ENCODE measurements at regions not wholly inside any gene's neighbourhood (a gene's known extent, or its start where the extent isn't known, plus 50 kb on each side); places are given as distances from the start of the nearest gene placed in this dataset.

DNA sequence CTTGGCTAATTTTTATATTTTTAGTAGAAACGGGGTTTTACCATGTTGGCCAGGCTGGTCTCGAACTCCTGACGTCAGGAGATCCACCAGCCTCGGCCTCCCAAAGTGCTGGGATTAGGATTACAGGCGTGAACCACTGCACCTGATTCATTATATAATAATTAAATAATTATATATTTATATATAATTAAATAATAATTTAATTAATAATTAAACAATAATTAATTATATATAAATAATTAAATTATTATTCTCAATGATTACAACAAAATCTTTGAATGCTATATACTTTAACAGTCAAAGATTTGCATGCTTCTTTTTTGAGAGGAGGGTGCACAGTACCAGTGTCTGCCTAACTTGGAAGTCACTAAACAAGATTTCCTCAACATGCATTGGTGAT is 872.3 kb downstream of the EFNB2 start:
- Mint-ChIP-seq H3K9me3 (peaks cover 6% of the 10 kb centered on the region), H3K4me3 (no peak overlapping the region), H3K4me1 (peaks cover 21% of the 10 kb centered on the region), H3K27me3 (ENCODE audit: low read depth) (no peaks in the 10 kb centered on the region), H3K27ac (no peak overlapping the region), H3K36me3 (no peaks in the 10 kb centered on the region)
- no peak for DNase-seq (ENCODE audit: low spot score in 2 of 2, unreplicated experiment in 2 of 2)
- TF ChIP-seq, protein P1, sequence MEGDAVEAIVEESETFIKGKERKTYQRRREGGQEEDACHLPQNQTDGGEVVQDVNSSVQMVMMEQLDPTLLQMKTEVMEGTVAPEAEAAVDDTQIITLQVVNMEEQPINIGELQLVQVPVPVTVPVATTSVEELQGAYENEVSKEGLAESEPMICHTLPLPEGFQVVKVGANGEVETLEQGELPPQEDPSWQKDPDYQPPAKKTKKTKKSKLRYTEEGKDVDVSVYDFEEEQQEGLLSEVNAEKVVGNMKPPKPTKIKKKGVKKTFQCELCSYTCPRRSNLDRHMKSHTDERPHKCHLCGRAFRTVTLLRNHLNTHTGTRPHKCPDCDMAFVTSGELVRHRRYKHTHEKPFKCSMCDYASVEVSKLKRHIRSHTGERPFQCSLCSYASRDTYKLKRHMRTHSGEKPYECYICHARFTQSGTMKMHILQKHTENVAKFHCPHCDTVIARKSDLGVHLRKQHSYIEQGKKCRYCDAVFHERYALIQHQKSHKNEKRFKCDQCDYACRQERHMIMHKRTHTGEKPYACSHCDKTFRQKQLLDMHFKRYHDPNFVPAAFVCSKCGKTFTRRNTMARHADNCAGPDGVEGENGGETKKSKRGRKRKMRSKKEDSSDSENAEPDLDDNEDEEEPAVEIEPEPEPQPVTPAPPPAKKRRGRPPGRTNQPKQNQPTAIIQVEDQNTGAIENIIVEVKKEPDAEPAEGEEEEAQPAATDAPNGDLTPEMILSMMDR (IDR thresholded peaks at IDR 0.05; ENCODE audit: unreplicated experiment) = no peak

DNA sequence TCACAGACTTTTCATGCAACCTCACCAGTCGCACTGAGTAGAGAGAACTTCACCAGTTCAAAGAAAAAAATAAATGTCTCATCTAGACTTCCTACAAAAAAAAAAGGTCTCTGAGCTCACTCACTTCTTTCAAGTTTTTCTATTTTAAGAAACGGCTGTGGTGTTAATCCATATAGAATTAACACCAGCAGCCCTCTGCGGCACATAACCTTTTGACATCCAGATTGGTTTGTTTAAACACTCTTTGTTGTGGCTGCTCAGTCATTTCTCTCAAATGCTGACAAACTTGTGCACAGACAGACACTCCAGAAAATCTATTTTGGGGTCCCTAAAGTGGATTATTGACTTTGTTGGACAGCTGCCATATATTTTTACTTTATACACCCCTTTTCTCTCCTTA is 874.9 kb downstream of the EFNB2 start:
- Mint-ChIP-seq H3K4me1 (peaks cover 22% of the 10 kb centered on the region), H3K27ac (peak overlapping the region; percentile 43), H3K4me3 (no peak overlapping the region), H3K36me3 (no peaks in the 10 kb centered on the region), H3K27me3 (ENCODE audit: low read depth) (no peaks in the 10 kb centered on the region), H3K9me3 (no peaks in the 10 kb centered on the region)
- TF ChIP-seq, protein P1 (IDR thresholded peaks at IDR 0.05; ENCODE audit: unreplicated experiment) = no peak
- no peak for DNase-seq (ENCODE audit: low spot score in 2 of 2, unreplicated experiment in 2 of 2)

DNA sequence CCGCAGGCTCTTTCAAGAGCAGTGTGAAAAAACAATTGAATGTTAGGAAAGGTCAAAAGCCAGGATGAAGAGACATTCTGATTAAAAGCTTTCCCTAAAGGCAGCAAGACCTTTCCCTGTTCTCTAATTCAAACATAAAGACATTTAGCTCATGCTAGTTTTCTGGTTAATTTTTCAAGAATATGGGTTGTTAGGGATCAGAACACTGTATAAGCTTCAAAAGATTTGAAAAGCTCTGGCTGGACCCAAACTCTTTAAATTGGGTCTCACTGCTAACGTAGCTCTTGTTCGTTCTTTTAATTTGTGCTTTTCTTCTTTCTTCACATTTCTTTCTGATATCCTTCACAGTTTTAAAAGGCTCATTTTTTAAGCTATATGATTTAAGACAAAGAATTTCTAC is 877.0 kb downstream of the EFNB2 start:
- Mint-ChIP-seq H3K27me3 (ENCODE audit: low read depth) (no peaks in the 10 kb centered on the region), H3K4me3 (no peak overlapping the region), H3K27ac (no peak overlapping the region), H3K9me3 (peaks cover 4% of the 10 kb centered on the region), H3K4me1 (peaks cover 16% of the 10 kb centered on the region), H3K36me3 (no peaks in the 10 kb centered on the region)
- no peak for DNase-seq (ENCODE audit: low spot score in 2 of 2, unreplicated experiment in 2 of 2)
- TF ChIP-seq, protein P1 (IDR thresholded peaks at IDR 0.05; ENCODE audit: unreplicated experiment) = no peak

DNA sequence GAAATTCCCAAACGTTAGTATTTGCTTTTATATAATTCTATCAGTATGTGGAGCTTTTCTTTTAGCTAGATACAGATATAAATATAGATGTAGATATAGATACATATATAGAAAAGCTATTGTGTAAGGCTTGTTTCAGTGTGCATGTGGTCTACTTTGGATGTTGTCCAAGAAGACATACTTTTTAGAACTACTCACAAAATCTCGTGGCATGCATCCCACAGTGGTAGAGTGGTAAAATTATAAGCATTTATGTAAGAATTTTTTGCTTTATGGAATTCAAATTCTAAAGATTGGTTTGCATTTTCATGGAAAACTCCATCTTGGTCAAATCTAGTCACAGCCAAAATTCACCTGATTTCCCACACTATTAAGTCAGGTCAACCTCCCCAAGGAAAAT is 880.4 kb downstream of the EFNB2 start:
- Mint-ChIP-seq H3K36me3 (peaks cover 12% of the 10 kb centered on the region), H3K9me3 (peaks cover 25% of the 10 kb centered on the region), H3K4me3 (no peak overlapping the region), H3K27ac (no peak overlapping the region), H3K27me3 (ENCODE audit: low read depth) (no peaks in the 10 kb centered on the region), H3K4me1 (peaks cover 7% of the 10 kb centered on the region)
- TF ChIP-seq, protein P1 (IDR thresholded peaks at IDR 0.05; ENCODE audit: unreplicated experiment) = no peak
- no peak for DNase-seq (ENCODE audit: low spot score in 2 of 2, unreplicated experiment in 2 of 2)

DNA sequence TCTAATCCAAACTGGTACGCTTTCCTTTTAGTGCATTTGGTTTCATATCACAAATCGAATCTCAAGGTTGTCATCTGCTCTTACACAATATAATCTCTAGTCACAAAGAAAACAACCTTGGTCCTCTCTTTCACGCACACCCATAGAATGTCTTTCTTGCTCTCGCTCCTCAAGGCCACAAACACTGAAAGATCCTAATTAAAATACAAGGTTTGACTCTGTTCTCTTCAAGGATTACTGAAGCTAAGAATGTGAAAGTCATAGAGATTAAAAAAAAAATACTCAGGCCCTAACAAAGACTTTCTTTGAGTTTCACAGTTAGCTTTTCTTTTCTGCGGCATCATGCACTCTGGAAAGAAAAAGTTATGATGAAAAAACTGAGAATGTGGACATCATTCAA is 891.5 kb downstream of the EFNB2 start:
- H3K4me1 Mint-ChIP-seq = peaks cover 4% of the 10 kb centered on the region
- DNase-seq (ENCODE audit: low spot score in 2 of 2, unreplicated experiment in 2 of 2) = no peak
- H3K4me3 Mint-ChIP-seq = no peak overlapping the region
- no peaks in the 10 kb centered on the region for H3K27me3 Mint-ChIP-seq (ENCODE audit: low read depth)
- H3K9me3 Mint-ChIP-seq = peaks cover 28% of the 10 kb centered on the region
- H3K27ac Mint-ChIP-seq = no peak overlapping the region
- TF ChIP-seq, protein P1 (IDR thresholded peaks at IDR 0.05; ENCODE audit: unreplicated experiment) = no peak
- peaks cover 10% of the 10 kb centered on the region for H3K36me3 Mint-ChIP-seq

DNA sequence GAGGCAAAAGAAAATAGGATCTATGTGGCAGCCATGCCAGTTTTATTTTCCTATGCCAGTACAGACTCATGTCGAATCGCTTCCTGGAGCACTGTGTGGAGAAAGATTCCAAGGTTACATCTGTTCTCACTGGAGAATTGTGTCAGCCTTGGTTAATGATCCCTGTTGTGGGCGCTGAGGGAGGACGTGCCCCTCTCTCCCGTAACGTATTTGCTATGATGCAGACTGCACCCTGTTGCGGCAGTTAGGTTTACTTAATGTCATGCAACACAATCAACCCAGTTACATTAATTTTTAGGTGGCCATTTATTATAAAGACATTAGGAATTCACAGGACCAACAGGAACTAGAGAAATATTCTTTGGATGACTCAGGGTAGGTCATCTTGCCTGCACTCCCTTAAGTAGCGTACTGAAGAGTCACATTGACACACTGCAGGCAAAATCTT is 892.9 kb downstream of the EFNB2 start:
- Mint-ChIP-seq H3K4me1 (peaks cover 11% of the 10 kb centered on the region), H3K4me3 (no peak overlapping the region), H3K27ac (no peak overlapping the region), H3K27me3 (ENCODE audit: low read depth) (no peaks in the 10 kb centered on the region), H3K9me3 (peaks cover 16% of the 10 kb centered on the region), H3K36me3 (no peaks in the 10 kb centered on the region)
- TF ChIP-seq, protein P1 (IDR thresholded peaks at IDR 0.05; ENCODE audit: unreplicated experiment) = no peak
- DNase-seq (ENCODE audit: low spot score in 2 of 2, unreplicated experiment in 2 of 2) = no peak
